K562 (cell line): ENCODE measurements at regions not wholly inside any gene's neighbourhood (a gene's known extent, or its start where the extent isn't known, plus 50 kb on each side); places are given as distances from the start of the nearest gene placed in this dataset.

Source experiments
- ATAC-seq: fragments of 200-7000 bp; cut with Tn5 transposase; 3 replicates; pipeline ENCODE4 v1.9.1; 2020; ENCODE audit warnings: moderate library complexity
- BruUV-seq: library from RNA; stranded (reverse); fragments of 400-500 nt; replicated peaks from 2 replicates; lab custom pipeline; 2021; lab: Mats Ljungman, UMichigan
- CTCF ChIA-PET: fragments of 300-600 bp; formaldehyde crosslinking; extraction: SDS; loops from one replicate; lab custom pipeline; 2021; ENCODE audit warnings: low intra/inter-chr PET ratio; lab: Yijun Ruan, JAX
- POLR2A ChIA-PET: fragments of 300-600, 350-650 bp; sonication (Branson Sonifier 250); formaldehyde crosslinking; extraction: SDS; loops from one replicate; lab custom pipeline; 2021; ENCODE audit warnings: antibody characterized with exemption, inconsistent platforms; lab: Yijun Ruan, JAX
- DNase-seq, 4 experiments: peaks; one replicate each; pipeline versions ENCODE4 v3.0.0 to v3.0.0-alpha.2; 2011 to 2018; ENCODE audit warnings: low spot score in 3 of 4, mixed read lengths in 3 of 4; ENCODE audit errors: extremely low read depth in 1 of 4
- FAIRE-seq: peaks from 2 replicates; lab custom pipeline; 2011; peaks lifted over from hg19 to GRCh38; lab: Jason Lieb, UNC
- H2AFZ ChIP-seq: 2 replicates; pipeline ENCODE4 v1.6.0; 2011; ENCODE audit warnings: low read depth, low read length, control low read depth, inconsistent platforms
- H3K27ac ChIP-seq: fragments of 200-600 bp; 3 replicates; pipeline ENCODE4 v1.8.0; 2011; ENCODE audit warnings: low read depth, mild to moderate bottlenecking, control low read depth, inconsistent platforms, low read length, moderate library complexity, mixed read lengths; ENCODE audit errors: extremely low read depth
- H3K27me3 ChIP-seq, 2 experiments: fragments of 300-600 bp in 1 of 2; 2 replicates in 1 of 2; 3 replicates in 1 of 2; pipeline versions ENCODE4 v1.6.0 to v1.8.0; 2011; ENCODE audit warnings: inconsistent platforms in 2 of 2, low read length in 2 of 2, mild to moderate bottlenecking in 1 of 2, mixed read lengths in 1 of 2, moderate library complexity in 1 of 2; ENCODE audit not compliant: control insufficient read depth in 2 of 2, insufficient read depth in 2 of 2
- H3K36me3 ChIP-seq: fragments of 300-600 bp; 3 replicates; pipeline ENCODE4 v1.8.0; 2011; ENCODE audit warnings: mild to moderate bottlenecking, low read length, inconsistent platforms; ENCODE audit not compliant: control insufficient read depth, insufficient read depth
- H3K4me1 ChIP-seq, 2 experiments: fragments of 200-600 bp in 1 of 2; replicated peaks in 1 of 2; 2 replicates in 1 of 2; 3 replicates in 1 of 2; pipeline versions ENCODE4 v1.5.1 to v1.8.0; 2011; ENCODE audit warnings: inconsistent platforms in 2 of 2, low read length in 2 of 2, mild to moderate bottlenecking in 1 of 2, mixed read lengths in 1 of 2, moderate library complexity in 1 of 2; ENCODE audit not compliant: control insufficient read depth in 2 of 2, insufficient read depth in 2 of 2
- H3K4me2 ChIP-seq: 2 replicates; pipeline ENCODE4 v1.6.1; 2011; ENCODE audit warnings: low read length, control low read depth, inconsistent platforms, mixed read lengths; ENCODE audit not compliant: insufficient read depth
- H3K4me3 ChIP-seq: fragments of 200-600 bp; sonication (generic), shearing (Covaris generic); 2 replicates; pipeline ENCODE4 v1.5.1; 2016; ENCODE audit warnings: control low read depth, inconsistent platforms
- H3K79me2 ChIP-seq: fragments of 200-600 bp; 3 replicates; pipeline ENCODE4 v1.8.0; 2011; ENCODE audit warnings: low read length, inconsistent platforms; ENCODE audit not compliant: control insufficient read depth, insufficient read depth
- H3K9ac ChIP-seq, 2 experiments: 2 replicates each; pipeline versions ENCODE4 v1.6.0 to v1.6.1; 2011; ENCODE audit warnings: low read depth in 2 of 2, low read length in 2 of 2, control low read depth in 1 of 2, inconsistent platforms in 1 of 2, mild to moderate bottlenecking in 1 of 2, mixed read lengths in 1 of 2; ENCODE audit not compliant: insufficient read depth in 1 of 2
- H3K9me1 ChIP-seq: one replicate; pipeline ENCODE4 v1.6.0; 2011; ENCODE audit warnings: inconsistent platforms, mild to moderate bottlenecking, low read length, moderate library complexity; ENCODE audit not compliant: control insufficient read depth, insufficient read depth
- H3K9me3 ChIP-seq: replicated peaks from 2 replicates; pipeline ENCODE4 v1.5.1; 2011; ENCODE audit warnings: low read depth, low read length, inconsistent platforms; ENCODE audit not compliant: control insufficient read depth, insufficient read depth
- H4K20me1 ChIP-seq: replicated peaks from 2 replicates; pipeline ENCODE4 v1.6.1; 2011; ENCODE audit warnings: low read length, inconsistent platforms, mixed read lengths; ENCODE audit not compliant: control insufficient read depth, insufficient read depth
- ARNT ChIP-seq, 2 experiments: fragments of 450-650 bp; IDR thresholded peaks; 2 replicates each; pipeline ENCODE4 v1.6.1; 2016; ENCODE audit warnings: mild to moderate bottlenecking in 1 of 2
- C11orf30 ChIP-seq: fragments of 450-650 bp; IDR thresholded peaks from 2 replicates; pipeline ENCODE4 v1.6.1; 2016; ENCODE audit warnings: low read depth, mild to moderate bottlenecking
- CBX8 ChIP-seq: fragments of 200-600 bp; sonication (generic); IDR thresholded peaks from 2 replicates; pipeline ENCODE4 v1.6.1; 2012; ENCODE audit warnings: borderline replicate concordance, mixed run types, low read depth, mild to moderate bottlenecking, moderate library complexity, mixed read lengths, low read length, control low read depth, inconsistent platforms; ENCODE audit not compliant: poor library complexity, severe bottlenecking; ENCODE audit errors: extremely low read depth
- CEBPG ChIP-seq, 3 experiments: fragments of 200-800 bp in 1 of 3; sonication (Bioruptor generic) in 1 of 3; sonication (generic) in 1 of 3; formaldehyde crosslinking in 1 of 3; IDR thresholded peaks in 2 of 3; conservative IDR thresholded peaks in 1 of 3; 2 replicates each; pipeline versions ENCODE4 v1.6.1 to v1.8.0; 2016 to 2022; ENCODE audit warnings: missing compliant biosample characterization in 2 of 3, missing genetic modification characterization in 2 of 3, mild to moderate bottlenecking in 1 of 3, missing genetic modification reagents in 1 of 3
- ESRRA ChIP-seq: fragments of 450-650 bp; IDR thresholded peaks from 2 replicates; pipeline ENCODE4 v1.6.1; 2014; ENCODE audit warnings: low read depth, mild to moderate bottlenecking, moderate library complexity, borderline replicate concordance
- MAFF ChIP-seq: IDR thresholded peaks from 2 replicates; pipeline ENCODE4 v1.6.1; 2012; ENCODE audit warnings: low read length, improper control_type of control experiment
- MAFG ChIP-seq: fragments of 450-650 bp; conservative IDR thresholded peaks from 2 replicates; pipeline ENCODE4 v1.6.1; 2016; ENCODE audit warnings: missing genetic modification characterization, missing compliant biosample characterization
- MAFK ChIP-seq: IDR thresholded peaks from 2 replicates; pipeline ENCODE4 v1.6.1; 2011; ENCODE audit warnings: low read length, improper control_type of control experiment
- MYC ChIP-seq, 2 experiments: fragments of 250-450 bp in 1 of 2; sonication (Bioruptor Pico) in 1 of 2; IDR thresholded peaks; 2 replicates each; pipeline versions ENCODE4 v1.5.1 to v1.6.1; 2012 to 2021; ENCODE audit warnings: low read depth in 2 of 2, borderline replicate concordance in 1 of 2, improper control_type of control experiment in 1 of 2, low read length in 1 of 2, mild to moderate bottlenecking in 1 of 2, moderate library complexity in 1 of 2
- NFE2 ChIP-seq: IDR thresholded peaks from 2 replicates; pipeline ENCODE4 v1.6.1; 2014; ENCODE audit warnings: antibody characterized with exemption, low read depth
- NFE2L1 ChIP-seq: fragments of 450-650 bp; IDR thresholded peaks from 2 replicates; pipeline ENCODE4 v1.6.1; 2016; ENCODE audit warnings: missing genetic modification characterization, low read depth, mild to moderate bottlenecking, missing compliant biosample characterization, moderate library complexity, borderline replicate concordance
- PHTF2 ChIP-seq: fragments of 250-450 bp; sonication (Bioruptor Pico); IDR thresholded peaks from 2 replicates; pipeline ENCODE4 v1.5.0; 2021; ENCODE audit warnings: mild to moderate bottlenecking
- PTRF ChIP-seq: fragments of 450-650 bp; IDR thresholded peaks from 2 replicates; pipeline ENCODE4 v1.6.1; 2016; ENCODE audit warnings: mild to moderate bottlenecking, missing genetic modification characterization, missing compliant biosample characterization
- THRB ChIP-seq: fragments of 450-650 bp; formaldehyde crosslinking; conservative IDR thresholded peaks from 2 replicates; pipeline ENCODE4 v1.4.0; 2022; ENCODE audit warnings: mild to moderate bottlenecking, missing genetic modification characterization
- TOE1 ChIP-seq, 2 experiments: fragments of 450-650 bp in 1 of 2; sonication (generic) in 1 of 2; formaldehyde crosslinking in 1 of 2; IDR thresholded peaks; 2 replicates each; pipeline versions ENCODE4 v1.7.1 to v1.8.0; 2016 to 2022; ENCODE audit warnings: borderline replicate concordance in 2 of 2, mild to moderate bottlenecking in 2 of 2, antibody characterized with exemption in 1 of 2, inconsistent platforms in 1 of 2, low read depth in 1 of 2, missing genetic modification reagents in 1 of 2, moderate library complexity in 1 of 2
- ZNF165 ChIP-seq: fragments of 250-450 bp; sonication (Bioruptor Pico); IDR thresholded peaks from 2 replicates; pipeline ENCODE4 v1.4.0; 2020; ENCODE audit warnings: borderline replicate concordance
- ZNF436 ChIP-seq: fragments of 250-450, 450-650 bp; sonication (Bioruptor Pico); formaldehyde crosslinking; IDR thresholded peaks from 2 replicates; pipeline ENCODE4 v1.7.0; 2020; ENCODE audit warnings: mild to moderate bottlenecking
- WGBS: fragments of 100-300 bp; shearing (Covaris generic); methylation state at CpG from one replicate; pipeline ENCODE4 v1.1.6; 2016; ENCODE audit warnings: low coverage, mixed read lengths; ENCODE audit not compliant: insufficient coverage; ENCODE audit errors: missing lambda C conversion rate; 5-methylcytosine and 5-hydroxymethylcytosine counted together
- in situ Hi-C: fragments of 300-500 bp; cut with MboI; formaldehyde crosslinking; loops from 4 replicates; pipeline ENCODE4 v1.15.0; 2018; ENCODE audit warnings: inconsistent platforms, mixed read lengths
- intact Hi-C: fragments of 100-400 bp; cut with micrococcal nuclease; formaldehyde crosslinking; loops from 2 replicates; pipeline ENCODE4 v1.14.2; 2022

- no peak for TF ChIP-seq CBX8
- no peak for TF ChIP-seq CEBPG (CRISPR knock-in tag; IDR thresholded peaks at IDR 0.05)
- no peak for TF ChIP-seq CEBPG (tag; conservative IDR thresholded peaks at IDR 0.05 in 1 of 2, IDR thresholded peaks at IDR 0.05 in 1 of 2)
- no peak for TF ChIP-seq ZNF436 (CRISPR knock-in tag)
- TF ChIP-seq MYC (IDR thresholded peaks at IDR 0.05; ENCODE audit: low read depth, low read length) = no peak
- no peak for TF ChIP-seq MYC (CRISPR knock-in tag; IDR thresholded peaks at IDR 0.05; ENCODE audit: borderline replicate concordance, low read depth)
- no peak for TF ChIP-seq THRB (CRISPR knock-in tag)
- TF ChIP-seq ZNF165 (CRISPR knock-in tag) = no peak
- no peak for TF ChIP-seq ARNT (IDR thresholded peaks at IDR 0.05)
- TF ChIP-seq PTRF = no peak
- TF ChIP-seq, all 486 proteins: peak for 0
These were observed 119.3 kb upstream of the ZBTB40 start (continued) for GRCh38 chr1:22332424-22332717.

GRCh38 chr1:22332795-22333499, 118.7 kb upstream of the ZBTB40 start:
- Histone ChIP-seq H3K4me2 (no peak overlapping the region), H3K36me3 (no peaks in the 10 kb centered on the region), H3K9ac (no peak overlapping the region), H2AFZ (no peak overlapping the region), H3K4me3 (no peak overlapping the region), H3K9me1 (no peaks in the 10 kb centered on the region), H3K27me3 (peaks cover 5 to 41% of the 10 kb centered on the region in 2 experiments; a peak in 3 of 5 replicates), H3K4me1 (peaks cover 0 to 5% of the 10 kb centered on the region in 2 experiments; a peak in 3 of 5 replicates), H3K79me2 (no peaks in the 10 kb centered on the region), H3K27ac (no peak overlapping the region), H4K20me1 (no peaks in the 10 kb centered on the region), H3K9me3 (no peaks in the 10 kb centered on the region)
- peak in 2 of 4 experiments; percentile 17 to 33 for DNase-seq
- CTCF ChIA-PET = no interaction called here
- 0% methylated on average over 6 of the region's 6 CpGs for WGBS
- FAIRE-seq = no peak
- in situ Hi-C loops (no loop called here), intact Hi-C loops (no loop called here)
- TF ChIP-seq MAFK (peak; percentile 56), PHTF2 (no peak), NFE2 (peak; percentile 74), C11orf30 (peak; percentile 50; the same call in 1 of the 2 replicates), MAFG (tag) (peak; percentile 83), NFE2L1 (tag) (peak; percentile 42; the same call in 1 of the 2 replicates), MAFF (peak; percentile 10; the same call in 1 of the 2 replicates), TOE1 (IDR thresholded peaks at IDR 0.05; ENCODE audit: borderline replicate concordance) (no peak), TOE1 (CRISPR knock-in tag; IDR thresholded peaks at IDR 0.05; ENCODE audit: borderline replicate concordance, low read depth) (no peak), ESRRA (peak; percentile 97)
- POLR2A ChIA-PET = no interaction called here
- no TSS peak for BruUV-seq
- ATAC-seq = no peak
